ENCODE measurements at regions not wholly inside any gene's neighbourhood (a gene's known extent, or its start where the extent isn't known, plus 50 kb on each side); places are given as distances from the start of the nearest gene placed in this dataset.

- Histone ChIP-seq H3K4me3 (ENCODE audit: low read depth in 2 of 2, low read length in 2 of 2) (no peak overlapping the region), H3K4me1 (ENCODE audit: control insufficient read depth, insufficient read depth, low read length) (no peaks in the 10 kb centered on the region), H3K27ac (ENCODE audit: low read length) (no peak overlapping the region), H3K36me3 (ENCODE audit: control insufficient read depth, insufficient read depth, low read length) (no peaks in the 10 kb centered on the region), H3K9me3 (ENCODE audit: control insufficient read depth, insufficient read depth, low read depth, low read length) (no peaks in the 10 kb centered on the region), H3K27me3 (ENCODE audit: control insufficient read depth, insufficient read depth, low read length) (no peaks in the 10 kb centered on the region)
- in situ Hi-C loops (cut with HindIII; ENCODE audit: low pct_unique_long_range_greater_than_20kb, low sequenced_read_pairs): no loop called here
- no peak for DNase-seq (ENCODE audit: low read depth, low spot score)
- no peak for ATAC-seq
- TF ChIP-seq, protein P1, sequence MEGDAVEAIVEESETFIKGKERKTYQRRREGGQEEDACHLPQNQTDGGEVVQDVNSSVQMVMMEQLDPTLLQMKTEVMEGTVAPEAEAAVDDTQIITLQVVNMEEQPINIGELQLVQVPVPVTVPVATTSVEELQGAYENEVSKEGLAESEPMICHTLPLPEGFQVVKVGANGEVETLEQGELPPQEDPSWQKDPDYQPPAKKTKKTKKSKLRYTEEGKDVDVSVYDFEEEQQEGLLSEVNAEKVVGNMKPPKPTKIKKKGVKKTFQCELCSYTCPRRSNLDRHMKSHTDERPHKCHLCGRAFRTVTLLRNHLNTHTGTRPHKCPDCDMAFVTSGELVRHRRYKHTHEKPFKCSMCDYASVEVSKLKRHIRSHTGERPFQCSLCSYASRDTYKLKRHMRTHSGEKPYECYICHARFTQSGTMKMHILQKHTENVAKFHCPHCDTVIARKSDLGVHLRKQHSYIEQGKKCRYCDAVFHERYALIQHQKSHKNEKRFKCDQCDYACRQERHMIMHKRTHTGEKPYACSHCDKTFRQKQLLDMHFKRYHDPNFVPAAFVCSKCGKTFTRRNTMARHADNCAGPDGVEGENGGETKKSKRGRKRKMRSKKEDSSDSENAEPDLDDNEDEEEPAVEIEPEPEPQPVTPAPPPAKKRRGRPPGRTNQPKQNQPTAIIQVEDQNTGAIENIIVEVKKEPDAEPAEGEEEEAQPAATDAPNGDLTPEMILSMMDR (IDR thresholded peaks at IDR 0.05): no peak
- TF ChIP-seq, protein P2, sequence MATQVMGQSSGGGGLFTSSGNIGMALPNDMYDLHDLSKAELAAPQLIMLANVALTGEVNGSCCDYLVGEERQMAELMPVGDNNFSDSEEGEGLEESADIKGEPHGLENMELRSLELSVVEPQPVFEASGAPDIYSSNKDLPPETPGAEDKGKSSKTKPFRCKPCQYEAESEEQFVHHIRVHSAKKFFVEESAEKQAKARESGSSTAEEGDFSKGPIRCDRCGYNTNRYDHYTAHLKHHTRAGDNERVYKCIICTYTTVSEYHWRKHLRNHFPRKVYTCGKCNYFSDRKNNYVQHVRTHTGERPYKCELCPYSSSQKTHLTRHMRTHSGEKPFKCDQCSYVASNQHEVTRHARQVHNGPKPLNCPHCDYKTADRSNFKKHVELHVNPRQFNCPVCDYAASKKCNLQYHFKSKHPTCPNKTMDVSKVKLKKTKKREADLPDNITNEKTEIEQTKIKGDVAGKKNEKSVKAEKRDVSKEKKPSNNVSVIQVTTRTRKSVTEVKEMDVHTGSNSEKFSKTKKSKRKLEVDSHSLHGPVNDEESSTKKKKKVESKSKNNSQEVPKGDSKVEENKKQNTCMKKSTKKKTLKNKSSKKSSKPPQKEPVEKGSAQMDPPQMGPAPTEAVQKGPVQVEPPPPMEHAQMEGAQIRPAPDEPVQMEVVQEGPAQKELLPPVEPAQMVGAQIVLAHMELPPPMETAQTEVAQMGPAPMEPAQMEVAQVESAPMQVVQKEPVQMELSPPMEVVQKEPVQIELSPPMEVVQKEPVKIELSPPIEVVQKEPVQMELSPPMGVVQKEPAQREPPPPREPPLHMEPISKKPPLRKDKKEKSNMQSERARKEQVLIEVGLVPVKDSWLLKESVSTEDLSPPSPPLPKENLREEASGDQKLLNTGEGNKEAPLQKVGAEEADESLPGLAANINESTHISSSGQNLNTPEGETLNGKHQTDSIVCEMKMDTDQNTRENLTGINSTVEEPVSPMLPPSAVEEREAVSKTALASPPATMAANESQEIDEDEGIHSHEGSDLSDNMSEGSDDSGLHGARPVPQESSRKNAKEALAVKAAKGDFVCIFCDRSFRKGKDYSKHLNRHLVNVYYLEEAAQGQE (IDR thresholded peaks at IDR 0.05; ENCODE audit: insufficient read depth in 1 of 2, low read depth in 2 of 2, low read length in 1 of 2): no peak
- no peak for TF ChIP-seq POLR2AphosphoS5 (IDR thresholded peaks at IDR 0.05; ENCODE audit: low read depth, low read length)
- TF ChIP-seq SIN3A (IDR thresholded peaks at IDR 0.05; ENCODE audit: borderline replicate concordance, insufficient read depth, low read depth, low read length): no peak
- TF ChIP-seq TCF7L2 (IDR thresholded peaks at IDR 0.05; ENCODE audit: low read depth, low read length): no peak
- intact Hi-C loops (cut with micrococcal nuclease; ENCODE audit: unreplicated experiment): no loop called here
- ChIA-PET POLR2A (no interaction called here), CTCF (no interaction called here)
- BruUV-seq (replicated peaks): no TSS peak
Observed at GRCh38 chr4:63169836-63170235, 1239.4 kb downstream of the TECRL start.

GRCh38 chr4:63155561-63155960 lies 1253.7 kb downstream of the TECRL start:
- ChIA-PET CTCF (no interaction called here), POLR2A (no interaction called here)
- H3K27me3 ChIP-seq (ENCODE audit: control insufficient read depth, insufficient read depth, low read length): no peaks in the 10 kb centered on the region
- H3K4me3 ChIP-seq (ENCODE audit: low read depth in 2 of 2, low read length in 2 of 2): no peak overlapping the region
- in situ Hi-C loops (cut with HindIII; ENCODE audit: low pct_unique_long_range_greater_than_20kb, low sequenced_read_pairs): no loop called here
- intact Hi-C loops (cut with micrococcal nuclease; ENCODE audit: unreplicated experiment): no loop called here
- BruUV-seq (replicated peaks): no TSS peak
- DNase-seq (ENCODE audit: low read depth, low spot score) (no peak), ATAC-seq (no peak)
- no peaks in the 10 kb centered on the region for H3K9me3 ChIP-seq (ENCODE audit: control insufficient read depth, insufficient read depth, low read depth, low read length)
- TF ChIP-seq POLR2AphosphoS5 (IDR thresholded peaks at IDR 0.05; ENCODE audit: low read depth, low read length) (no peak), SIN3A (IDR thresholded peaks at IDR 0.05; ENCODE audit: borderline replicate concordance, insufficient read depth, low read depth, low read length) (no peak), TCF7L2 (IDR thresholded peaks at IDR 0.05; ENCODE audit: low read depth, low read length) (no peak)
- TF ChIP-seq, protein P1 (IDR thresholded peaks at IDR 0.05): no peak
- TF ChIP-seq, protein P2 (IDR thresholded peaks at IDR 0.05; ENCODE audit: insufficient read depth in 1 of 2, low read depth in 2 of 2, low read length in 1 of 2): no peak
- no peaks in the 10 kb centered on the region for H3K36me3 ChIP-seq (ENCODE audit: control insufficient read depth, insufficient read depth, low read length)
- no peak overlapping the region for H3K27ac ChIP-seq (ENCODE audit: low read length)
- H3K4me1 ChIP-seq (ENCODE audit: control insufficient read depth, insufficient read depth, low read length): no peaks in the 10 kb centered on the region

Data from Panc1 (cell line).